OCI-LY1 (cell line): ENCODE measurements at regions not wholly inside any gene's neighbourhood (a gene's known extent, or its start where the extent isn't known, plus 50 kb on each side); places are given as distances from the start of the nearest gene placed in this dataset.

Experiments
- H2AFZ ChIP-seq: fragments of 200-600 bp; sonication (generic), shearing (Covaris generic); 2 replicates; pipeline ENCODE4 v1.6.0; 2014; ENCODE audit warnings: antibody characterized with exemption, mild to moderate bottlenecking, low read length
- H3F3A ChIP-seq: fragments of 200-600 bp; sonication (generic), shearing (Covaris generic); 2 replicates; pipeline ENCODE4 v1.6.0; 2014; ENCODE audit warnings: mild to moderate bottlenecking, antibody characterized with exemption, low read length, moderate library complexity; ENCODE audit not compliant: insufficient read depth
- H3K27ac ChIP-seq: fragments of 200-600 bp; sonication (generic); 2 replicates; pipeline ENCODE4 v1.5.1; 2014; ENCODE audit warnings: low read length, mixed run types, mild to moderate bottlenecking, low read depth; ENCODE audit not compliant: poor library complexity, severe bottlenecking
- H3K27me3 ChIP-seq: fragments of 200-600 bp; sonication (generic); 2 replicates; pipeline ENCODE4 v1.6.0; 2014; ENCODE audit warnings: antibody characterized with exemption, mild to moderate bottlenecking, low read length, moderate library complexity; ENCODE audit not compliant: insufficient read depth
- H3K36me3 ChIP-seq: fragments of 200-600 bp; sonication (generic); 2 replicates; pipeline ENCODE4 v1.6.1; 2014; ENCODE audit warnings: mild to moderate bottlenecking, antibody characterized with exemption, low read length, moderate library complexity, mixed read lengths; ENCODE audit not compliant: insufficient read depth
- H3K4me1 ChIP-seq: fragments of 200-600 bp; sonication (generic); 2 replicates; pipeline ENCODE4 v1.5.1; 2014; ENCODE audit warnings: mild to moderate bottlenecking, low read length, moderate library complexity; ENCODE audit not compliant: insufficient read depth, severe bottlenecking
- H3K4me2 ChIP-seq: fragments of 200-600 bp; sonication (generic), shearing (Covaris generic); 2 replicates; pipeline ENCODE4 v1.6.1; 2014; ENCODE audit warnings: low read length
- H3K4me3 ChIP-seq: fragments of 200-600 bp; sonication (generic); 2 replicates; pipeline ENCODE4 v1.5.1; 2014; ENCODE audit warnings: low read length, low read depth, mild to moderate bottlenecking, mixed read lengths; ENCODE audit not compliant: poor library complexity, severe bottlenecking
- H3K79me2 ChIP-seq: fragments of 200-600 bp; shearing (Covaris generic); 2 replicates; pipeline ENCODE4 v1.6.1; 2016; ENCODE audit warnings: mixed run types, low read length, mixed read lengths; ENCODE audit not compliant: insufficient read depth
- H3K9ac ChIP-seq: fragments of 200-600 bp; sonication (generic), shearing (Covaris generic); 2 replicates; pipeline ENCODE4 v1.6.1; 2014; ENCODE audit warnings: mild to moderate bottlenecking, low read length, mixed read lengths
- H3K9me2 ChIP-seq: fragments of 200-600 bp; sonication (generic), shearing (Covaris generic); 2 replicates; pipeline ENCODE4 v1.6.1; 2014; ENCODE audit warnings: low read depth, mild to moderate bottlenecking, low read length, mixed read lengths
- H3K9me3 ChIP-seq: fragments of 200-600 bp; shearing (Covaris generic); 2 replicates; pipeline ENCODE4 v1.6.1; 2014; ENCODE audit warnings: low read length, mixed read lengths
- H4K20me1 ChIP-seq: fragments of 200-600 bp; sonication (generic), shearing (Covaris generic); 2 replicates; pipeline ENCODE4 v1.6.0; 2016; ENCODE audit warnings: mild to moderate bottlenecking, low read length; ENCODE audit not compliant: insufficient read depth
- EZH2 ChIP-seq: fragments of 200-600 bp; sonication (generic), shearing (Covaris generic); IDR thresholded peaks from 2 replicates; pipeline ENCODE4 v1.8.0; 2017; ENCODE audit warnings: borderline replicate concordance, mixed run types, mild to moderate bottlenecking, antibody characterized with exemption, low read length, moderate library complexity, mixed read lengths
- TF ChIP-seq, protein P1 (sequence below): fragments of 200-600 bp; sonication (generic), shearing (Covaris generic); IDR thresholded peaks from 2 replicates; pipeline ENCODE4 v1.5.1; 2017; ENCODE audit warnings: mild to moderate bottlenecking, antibody characterized with exemption, low read length, moderate library complexity, mixed read lengths

DNA sequence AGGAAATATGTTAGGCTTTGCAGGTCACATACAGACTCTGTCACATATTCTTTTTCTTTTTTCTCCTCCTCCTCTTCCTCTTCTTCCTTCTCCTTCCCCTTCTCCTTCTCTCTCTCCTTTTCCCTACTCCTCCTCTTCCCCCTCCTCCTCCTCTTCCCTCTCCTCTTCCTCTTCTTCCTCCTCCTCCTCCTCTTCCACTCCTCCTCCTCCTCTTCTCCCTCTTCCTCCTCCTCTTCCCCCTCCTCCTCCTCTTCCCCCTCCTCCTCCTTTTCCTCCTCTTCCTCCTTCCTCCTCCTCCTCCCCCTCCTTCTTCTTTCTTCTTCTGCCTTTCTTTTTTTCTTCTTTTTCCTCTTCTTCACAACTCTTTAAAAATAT, 159.8 kb downstream of the KIF20B start:
- H3K9me2 ChIP-seq, result no peaks in the 10 kb centered on the region
- H3K79me2 ChIP-seq, result no peaks in the 10 kb centered on the region
- H3F3A ChIP-seq, result no peaks in the 10 kb centered on the region
- TF ChIP-seq, protein P1, sequence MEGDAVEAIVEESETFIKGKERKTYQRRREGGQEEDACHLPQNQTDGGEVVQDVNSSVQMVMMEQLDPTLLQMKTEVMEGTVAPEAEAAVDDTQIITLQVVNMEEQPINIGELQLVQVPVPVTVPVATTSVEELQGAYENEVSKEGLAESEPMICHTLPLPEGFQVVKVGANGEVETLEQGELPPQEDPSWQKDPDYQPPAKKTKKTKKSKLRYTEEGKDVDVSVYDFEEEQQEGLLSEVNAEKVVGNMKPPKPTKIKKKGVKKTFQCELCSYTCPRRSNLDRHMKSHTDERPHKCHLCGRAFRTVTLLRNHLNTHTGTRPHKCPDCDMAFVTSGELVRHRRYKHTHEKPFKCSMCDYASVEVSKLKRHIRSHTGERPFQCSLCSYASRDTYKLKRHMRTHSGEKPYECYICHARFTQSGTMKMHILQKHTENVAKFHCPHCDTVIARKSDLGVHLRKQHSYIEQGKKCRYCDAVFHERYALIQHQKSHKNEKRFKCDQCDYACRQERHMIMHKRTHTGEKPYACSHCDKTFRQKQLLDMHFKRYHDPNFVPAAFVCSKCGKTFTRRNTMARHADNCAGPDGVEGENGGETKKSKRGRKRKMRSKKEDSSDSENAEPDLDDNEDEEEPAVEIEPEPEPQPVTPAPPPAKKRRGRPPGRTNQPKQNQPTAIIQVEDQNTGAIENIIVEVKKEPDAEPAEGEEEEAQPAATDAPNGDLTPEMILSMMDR, result no peak
- TF ChIP-seq EZH2, result no peak
- H3K4me3 ChIP-seq, result no peak overlapping the region
- no peaks in the 10 kb centered on the region for H3K36me3 ChIP-seq
- H4K20me1 ChIP-seq, result no peaks in the 10 kb centered on the region
- 0 out of 2 replicates have a peak overlapping the region, but pooled peaks have one; percentile 34 for H3K4me2 ChIP-seq
- H3K27me3 ChIP-seq, result no peaks in the 10 kb centered on the region
- no peaks in the 10 kb centered on the region for H3K4me1 ChIP-seq
- H2AFZ ChIP-seq, result no peak overlapping the region
- no peaks in the 10 kb centered on the region for H3K9me3 ChIP-seq
- H3K27ac ChIP-seq, result no peak overlapping the region
- no peak overlapping the region for H3K9ac ChIP-seq

DNA sequence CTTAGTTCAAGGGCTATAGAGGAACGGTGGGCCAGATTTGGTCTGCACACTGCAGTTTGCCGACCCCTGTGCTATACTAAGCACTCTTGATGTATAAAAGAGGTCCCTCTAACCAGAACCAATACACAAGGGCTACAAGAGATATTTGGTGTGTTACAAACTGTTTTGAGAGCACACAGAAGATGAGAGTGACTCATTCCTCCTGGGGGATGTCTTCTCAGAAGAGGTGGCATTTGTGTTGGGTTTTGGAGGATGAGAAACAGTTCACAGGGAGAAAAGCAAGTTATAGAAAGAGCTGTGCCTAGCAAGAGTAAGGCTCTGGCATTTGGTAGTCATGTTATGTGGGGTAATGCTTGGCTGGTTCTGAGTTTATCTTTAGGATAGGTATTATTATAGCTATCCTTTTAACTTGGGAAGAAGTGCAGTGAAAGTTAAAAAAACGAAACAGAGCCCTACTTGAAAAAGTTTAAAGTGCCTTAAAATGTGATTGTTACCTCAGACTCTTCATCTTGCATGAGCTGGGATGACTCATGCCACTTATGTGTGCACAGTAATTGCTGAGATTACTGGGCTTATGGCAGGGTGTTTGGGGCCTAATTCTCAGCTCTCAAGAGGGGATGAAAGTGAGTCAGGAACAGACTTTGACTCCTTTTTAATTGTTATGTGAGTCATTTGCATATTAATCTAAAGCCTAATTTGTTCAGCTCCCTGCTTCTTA, 160.4 kb downstream of the KIF20B start:
- TF ChIP-seq, protein P1, result no peak
- no peak for TF ChIP-seq EZH2
- Histone ChIP-seq H4K20me1 (no peaks in the 10 kb centered on the region), H3K9me2 (no peaks in the 10 kb centered on the region), H2AFZ (no peak overlapping the region), H3K4me3 (no peak overlapping the region), H3F3A (no peaks in the 10 kb centered on the region), H3K27me3 (no peaks in the 10 kb centered on the region), H3K4me2 (no peak overlapping the region), H3K4me1 (no peaks in the 10 kb centered on the region), H3K36me3 (no peaks in the 10 kb centered on the region), H3K9me3 (no peaks in the 10 kb centered on the region), H3K9ac (no peak overlapping the region), H3K27ac (no peak overlapping the region), H3K79me2 (no peaks in the 10 kb centered on the region)

DNA sequence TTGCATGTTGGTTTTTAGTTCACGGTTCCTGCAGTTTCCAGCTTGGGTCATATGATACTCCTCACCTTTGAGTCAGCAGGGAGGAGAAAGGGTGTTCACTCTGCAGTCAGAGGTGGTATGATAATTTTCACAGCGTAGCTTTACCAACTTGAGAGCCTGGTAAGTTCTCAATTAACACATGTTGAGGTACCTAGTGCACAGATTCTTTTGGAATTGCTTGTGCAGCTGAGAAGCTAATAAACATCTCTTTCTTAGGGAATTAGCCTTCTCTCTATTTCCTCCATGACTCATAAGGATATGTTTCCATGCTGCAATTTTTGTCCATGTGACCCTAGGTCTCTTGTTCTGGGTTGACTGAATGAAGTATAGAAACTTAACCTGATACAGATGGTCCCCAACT, 166.6 kb downstream of the KIF20B start:
- H3K4me2 ChIP-seq, result no peak overlapping the region

More for the DNA sequence above, 166.6 kb downstream of the KIF20B start:
- H3K27ac ChIP-seq, result no peak overlapping the region
- H3K4me1 ChIP-seq, result no peaks in the 10 kb centered on the region
- no peaks in the 10 kb centered on the region for H4K20me1 ChIP-seq
- H3K36me3 ChIP-seq, result no peaks in the 10 kb centered on the region
- no peak overlapping the region for H3K4me3 ChIP-seq
- no peaks in the 10 kb centered on the region for H3F3A ChIP-seq
- H3K79me2 ChIP-seq, result no peaks in the 10 kb centered on the region
- H2AFZ ChIP-seq, result no peak overlapping the region
- no peaks in the 10 kb centered on the region for H3K27me3 ChIP-seq
- TF ChIP-seq, protein P1, result no peak
- TF ChIP-seq EZH2, result no peak
- H3K9me2 ChIP-seq, result no peaks in the 10 kb centered on the region
- H3K9me3 ChIP-seq, result no peaks in the 10 kb centered on the region
- H3K9ac ChIP-seq, result no peak overlapping the region
